Stimulated activated CD4-positive, alpha-beta T cell treated with anti-CD3 and anti-CD28 coated beads, TNF-alpha, amount 100 ng/mL, for 24 hours (primary cell): ENCODE measurements at regions not wholly inside any gene's neighbourhood (a gene's known extent, or its start where the extent isn't known, plus 50 kb on each side); places are given as distances from the start of the nearest gene placed in this dataset.

Experiments
- DNase-seq, 3 experiments: peaks; one replicate each; pipeline ENCODE4 v3.0.0-alpha.2; 2020; ENCODE audit warnings: low read depth in 3 of 3

GRCh38 chr3:70800951-70801350 is 488.5 kb upstream of the MDFIC2 start:
- no peak for DNase-seq

GRCh38 chr3:70789878-70790277 is 477.4 kb upstream of the MDFIC2 start:
- DNase-seq, result no peak

GRCh38 chr3:70780790-70781189 is 468.4 kb upstream of the MDFIC2 start:
- no peak for DNase-seq

DNA sequence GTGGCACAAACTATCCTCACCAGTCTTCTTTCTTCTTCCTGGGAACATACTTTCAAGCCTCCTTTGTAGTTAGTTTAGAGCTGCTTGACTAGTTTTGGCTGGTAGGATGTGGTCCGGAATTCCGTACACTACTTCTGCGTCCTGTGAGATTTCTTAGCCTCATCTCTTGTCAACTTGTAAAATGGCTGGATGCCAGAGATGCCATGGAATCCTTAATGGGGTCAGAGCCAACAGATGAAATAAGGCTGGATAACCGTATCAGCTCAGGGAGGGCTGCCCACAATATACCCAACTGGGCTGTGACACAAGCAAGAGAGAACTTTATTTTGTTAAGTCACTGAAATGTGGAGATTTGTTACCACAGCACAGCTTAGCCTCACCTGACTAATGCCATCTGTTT is 466.9 kb upstream of the MDFIC2 start:
- DNase-seq, result no peak

- no peak for DNase-seq
These were observed 463.6 kb upstream of the MDFIC2 start for GRCh38 chr3:70776081-70776480.

DNA sequence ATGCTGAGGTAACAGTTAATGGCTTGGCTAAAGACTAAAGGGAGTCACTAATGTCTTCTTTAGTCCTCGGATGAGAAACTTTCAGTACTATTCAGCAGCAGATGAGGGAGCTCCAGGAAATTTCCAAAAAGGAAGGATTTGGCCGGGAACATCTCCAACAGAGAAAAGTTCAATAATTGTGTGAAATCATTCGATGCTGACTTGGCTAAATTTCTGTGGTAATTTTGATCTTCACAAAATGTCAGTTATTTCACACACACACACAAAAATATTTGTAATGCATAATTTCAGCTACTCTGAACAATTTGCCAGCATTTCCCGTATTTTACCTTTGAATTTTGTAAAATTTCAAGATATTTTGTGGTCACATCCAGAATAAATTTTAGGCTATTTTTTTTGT is 462.8 kb upstream of the MDFIC2 start:
- DNase-seq, result no peak

GRCh38 chr3:70774641-70775040 is 462.2 kb upstream of the MDFIC2 start:
- DNase-seq, result no peak

DNA sequence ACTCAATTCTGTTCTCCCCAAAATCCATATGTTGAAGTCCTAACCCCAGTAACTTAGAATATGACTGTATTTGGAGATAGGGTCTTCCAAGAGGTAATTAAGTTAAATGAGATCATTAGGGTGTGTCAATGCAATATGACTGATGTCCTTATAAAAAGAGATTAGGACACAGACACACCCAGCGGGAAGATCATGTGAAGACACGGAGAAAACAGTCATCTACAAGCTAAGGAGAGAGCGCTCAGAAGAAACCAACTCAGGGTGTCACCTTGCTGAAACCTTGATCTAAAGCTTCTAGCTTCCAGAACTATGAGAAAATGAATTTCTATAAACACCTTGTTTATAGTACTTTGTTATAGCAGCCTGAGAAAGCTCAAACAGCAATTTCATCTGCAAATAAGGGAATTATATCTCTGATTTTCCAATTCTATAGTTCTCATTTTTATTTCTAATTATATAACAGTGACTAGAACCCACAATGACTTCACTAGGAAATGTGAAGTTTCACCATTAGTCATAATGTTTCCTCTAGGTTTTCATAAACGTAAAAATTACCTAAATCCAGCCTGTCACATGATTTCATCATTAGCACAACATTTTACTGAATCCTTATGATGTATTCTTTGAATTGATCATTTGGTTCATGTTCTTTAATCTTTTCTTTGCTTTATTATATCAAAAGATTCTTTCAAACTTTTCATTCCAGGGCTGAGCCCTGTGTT is 459.1 kb upstream of the MDFIC2 start:
- DNase-seq, result no peak

DNA sequence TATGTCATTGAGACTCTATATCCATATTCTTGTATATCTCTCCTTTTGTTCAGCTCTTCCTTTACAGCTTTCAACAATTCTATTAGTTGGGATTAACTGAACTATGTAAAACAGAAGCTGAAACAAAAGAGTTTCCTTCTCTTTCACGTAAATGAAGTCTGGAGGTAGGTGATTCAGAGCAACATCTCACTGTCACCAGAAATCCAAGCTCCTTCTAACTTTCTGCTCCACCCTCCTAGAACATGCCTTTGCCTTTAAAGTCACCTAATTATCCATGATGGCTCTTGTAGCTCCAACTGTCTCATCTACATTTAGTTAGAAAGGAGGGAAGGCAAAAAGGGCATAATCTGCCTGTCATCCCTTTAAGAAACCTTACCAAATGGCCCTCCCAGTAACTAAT is 458.2 kb upstream of the MDFIC2 start:
- no peak for DNase-seq

GRCh38 chr3:70766301-70766700 is 453.9 kb upstream of the MDFIC2 start:
- no peak for DNase-seq

DNA sequence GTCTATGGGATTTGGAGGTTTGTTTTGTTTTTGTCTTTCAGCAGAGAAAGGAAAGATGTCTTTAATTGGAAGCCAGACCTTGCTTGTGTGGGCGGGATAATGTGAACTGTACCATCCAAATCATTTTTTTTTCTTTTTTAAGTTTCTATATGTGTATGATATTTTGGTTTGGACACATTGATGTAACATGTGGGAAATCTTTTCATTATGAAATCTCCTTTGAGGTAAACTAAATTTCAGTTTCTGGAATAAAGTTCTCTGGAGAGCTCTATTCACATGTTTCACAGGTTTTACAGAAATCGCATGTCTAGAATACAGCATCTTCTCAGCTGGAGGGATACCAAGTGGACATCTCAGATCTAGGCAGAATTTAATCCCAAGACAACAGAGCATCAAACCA is 451.5 kb upstream of the MDFIC2 start:
- DNase-seq, result no peak

DNA sequence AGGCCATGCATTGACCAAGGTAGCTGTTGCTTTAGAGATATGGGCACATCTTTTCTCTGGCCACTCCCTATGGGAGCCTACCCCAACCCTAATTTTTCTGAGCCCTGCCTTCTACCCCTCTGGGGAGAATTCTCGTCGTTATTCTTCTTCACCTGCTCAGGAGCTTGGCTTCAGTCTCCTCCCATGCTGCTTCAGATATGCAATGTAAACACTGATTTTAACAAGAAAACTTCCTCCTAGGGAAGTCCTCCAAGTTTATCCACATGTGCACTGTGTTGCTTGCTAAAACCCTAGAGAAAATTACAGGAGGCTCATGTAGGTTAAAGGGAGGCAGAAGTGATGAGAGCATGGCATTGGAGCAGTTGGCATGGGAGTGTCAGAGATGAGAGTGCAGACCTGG is 445.2 kb upstream of the MDFIC2 start:
- DNase-seq, result no peak

- no peak for DNase-seq
These were observed 443.1 kb upstream of the MDFIC2 start for GRCh38 chr3:70755526-70755925.

DNA sequence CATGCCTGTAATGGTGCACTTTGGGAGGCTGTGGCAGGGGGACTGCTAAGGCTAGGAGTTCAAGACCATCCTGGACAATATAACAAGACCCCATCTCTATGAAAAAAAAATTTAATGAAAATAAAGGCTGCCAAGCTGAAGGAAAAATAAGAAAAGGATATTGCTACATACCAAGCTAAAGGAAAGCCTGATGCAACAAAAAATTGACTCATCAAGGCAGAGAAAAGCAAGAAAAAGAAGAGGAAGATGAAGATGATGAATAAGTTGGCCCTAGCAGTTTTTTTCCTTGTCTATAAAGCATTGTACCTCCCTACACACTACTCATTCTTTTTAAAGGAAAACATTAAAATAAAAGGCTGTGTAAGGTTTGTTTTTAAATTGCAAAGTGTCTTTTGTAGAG is 441.9 kb upstream of the MDFIC2 start:
- DNase-seq, result no peak

DNA sequence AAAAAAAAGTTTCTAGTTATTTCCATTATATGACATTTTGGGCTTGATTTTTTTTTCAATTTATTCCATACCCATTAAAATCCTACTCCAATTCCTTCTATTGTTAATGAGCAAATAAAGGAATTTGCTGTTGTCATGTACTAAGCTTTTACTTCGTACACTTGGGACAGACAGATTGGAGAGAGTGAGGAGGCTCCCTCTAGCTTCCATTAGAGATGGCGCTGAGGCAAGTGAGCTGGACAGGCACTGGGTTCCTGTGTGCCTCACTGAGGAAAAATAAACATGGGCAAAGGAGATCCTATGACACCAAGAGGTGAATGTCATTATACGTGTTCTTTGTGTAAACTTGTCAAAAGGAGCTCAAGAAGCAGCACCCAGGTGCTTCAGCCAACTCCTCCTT is 441.1 kb upstream of the MDFIC2 start:
- DNase-seq, result no peak

- no peak for DNase-seq
These were observed 439.6 kb upstream of the MDFIC2 start for GRCh38 chr3:70752051-70752450.

DNA sequence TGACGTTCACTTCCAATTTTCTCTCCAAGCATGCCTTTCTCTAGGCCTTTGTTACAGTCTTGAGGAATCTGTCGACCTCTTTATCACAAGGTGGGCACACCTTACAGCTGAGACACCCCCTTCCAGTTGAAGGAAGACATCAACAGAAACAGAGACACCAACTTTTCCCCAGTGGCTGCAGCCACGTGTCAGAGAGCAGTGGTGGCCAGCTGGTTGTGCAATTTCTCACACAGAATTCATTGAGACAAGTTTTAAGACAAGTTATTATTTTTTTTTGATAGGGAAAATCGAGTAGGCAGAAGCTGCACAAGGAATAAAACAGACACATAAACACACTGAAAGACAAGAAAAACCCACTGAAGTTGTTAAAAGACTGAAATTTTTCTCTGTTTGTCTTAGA is 436.7 kb upstream of the MDFIC2 start:
- DNase-seq, result no peak

- DNase-seq, result no peak
These were observed 436.2 kb upstream of the MDFIC2 start for GRCh38 chr3:70748593-70748992.

DNA sequence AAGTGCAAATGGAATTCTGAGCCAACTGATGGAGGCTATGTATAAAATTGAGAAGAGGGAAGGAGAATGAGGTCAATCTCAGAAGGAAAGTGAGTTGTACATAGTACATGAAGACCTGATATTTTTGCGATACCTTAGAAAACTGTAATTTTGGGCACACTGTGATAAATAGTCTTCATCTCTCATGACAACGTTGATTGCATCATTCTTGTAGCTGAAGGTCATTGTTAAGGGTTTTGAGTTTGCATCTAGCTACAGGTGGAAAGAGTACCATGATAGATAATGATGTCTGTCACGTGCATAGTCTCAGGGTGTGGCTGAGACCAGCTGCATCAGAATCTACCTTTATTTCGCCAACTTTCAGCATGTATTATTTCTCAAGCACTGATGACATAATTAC is 435.4 kb upstream of the MDFIC2 start:
- no peak for DNase-seq

DNA sequence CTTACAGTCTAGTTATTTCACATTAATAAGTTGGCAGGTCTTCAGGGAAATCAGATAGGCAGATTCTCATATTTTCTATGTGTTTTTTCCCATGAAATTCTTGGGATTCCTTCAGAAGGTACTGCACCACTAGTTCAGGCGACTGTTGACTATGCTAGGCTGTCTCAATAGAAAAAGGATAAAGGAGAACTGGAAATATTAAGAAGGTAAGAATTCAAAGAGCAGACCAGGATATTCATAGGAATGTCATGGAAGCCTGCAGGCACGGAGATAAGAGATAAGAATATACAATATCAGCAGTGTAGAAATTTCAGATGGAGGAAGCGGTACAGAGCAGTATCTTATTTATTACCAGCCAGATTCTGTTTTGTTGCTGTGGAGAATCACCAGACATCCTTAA is 432.1 kb upstream of the MDFIC2 start:
- no peak for DNase-seq

- DNase-seq, result no peak
These were observed 431.3 kb upstream of the MDFIC2 start for GRCh38 chr3:70743754-70744153.

GRCh38 chr3:70742081-70742480 is 429.6 kb upstream of the MDFIC2 start:
- no peak for DNase-seq

- no peak for DNase-seq
These were observed 428.4 kb upstream of the MDFIC2 start for GRCh38 chr3:70740872-70741271.

GRCh38 chr3:70740071-70740470 is 427.6 kb upstream of the MDFIC2 start:
- DNase-seq, result no peak
